ENCODE measurements at regions not wholly inside any gene's neighbourhood (a gene's known extent, or its start where the extent isn't known, plus 50 kb on each side); places are given as distances from the start of the nearest gene placed in this dataset.

DNA sequence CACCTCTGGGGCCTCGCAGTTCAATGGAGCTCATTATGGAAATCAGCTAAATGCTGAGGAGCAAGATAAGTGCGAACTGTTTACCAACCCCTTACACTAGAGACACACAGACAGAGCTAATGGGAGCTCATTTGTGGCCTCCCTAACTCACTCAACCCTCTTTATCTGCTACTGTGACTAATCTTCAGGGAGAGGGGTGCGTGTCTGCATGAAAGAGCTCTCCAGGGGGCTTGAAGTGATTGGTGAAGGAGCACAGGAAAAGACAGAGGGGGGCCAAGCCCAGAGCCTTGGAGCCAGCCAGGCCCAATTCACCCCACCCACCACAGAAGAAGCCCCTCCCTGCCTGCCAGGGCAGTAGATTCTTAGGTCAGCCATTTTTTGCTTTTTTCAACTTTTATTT is 466.8 kb upstream of the BRINP1 start:
- 61 to 76% methylated on average over 3 of the region's 3 CpGs for WGBS, 2 donors
- no peaks in the 10 kb centered on the region for H3K36me3 ChIP-seq (ENCODE audit: control insufficient read depth in 2 of 2, insufficient read depth in 2 of 2, low read length in 1 of 2)
- no peaks in the 10 kb centered on the region for H3K9me3 ChIP-seq (ENCODE audit: control insufficient read depth in 2 of 2, insufficient read depth in 1 of 2, low read depth in 1 of 2, low read length in 1 of 2)
- H3K27ac ChIP-seq (ENCODE audit: low read depth in 2 of 2, low read length in 1 of 2), result no peak overlapping the region
- no peak overlapping the region for H3K4me3 ChIP-seq (ENCODE audit: low read depth in 1 of 2, low read length in 2 of 2)
- H3K27me3 ChIP-seq (ENCODE audit: control insufficient read depth in 1 of 2, insufficient read depth in 2 of 2, low read length in 2 of 2), result no peaks in the 10 kb centered on the region
- no peaks in the 10 kb centered on the region for H3K4me1 ChIP-seq (ENCODE audit: control insufficient read depth in 2 of 2, insufficient read depth in 2 of 2, low read length in 1 of 2)

DNA sequence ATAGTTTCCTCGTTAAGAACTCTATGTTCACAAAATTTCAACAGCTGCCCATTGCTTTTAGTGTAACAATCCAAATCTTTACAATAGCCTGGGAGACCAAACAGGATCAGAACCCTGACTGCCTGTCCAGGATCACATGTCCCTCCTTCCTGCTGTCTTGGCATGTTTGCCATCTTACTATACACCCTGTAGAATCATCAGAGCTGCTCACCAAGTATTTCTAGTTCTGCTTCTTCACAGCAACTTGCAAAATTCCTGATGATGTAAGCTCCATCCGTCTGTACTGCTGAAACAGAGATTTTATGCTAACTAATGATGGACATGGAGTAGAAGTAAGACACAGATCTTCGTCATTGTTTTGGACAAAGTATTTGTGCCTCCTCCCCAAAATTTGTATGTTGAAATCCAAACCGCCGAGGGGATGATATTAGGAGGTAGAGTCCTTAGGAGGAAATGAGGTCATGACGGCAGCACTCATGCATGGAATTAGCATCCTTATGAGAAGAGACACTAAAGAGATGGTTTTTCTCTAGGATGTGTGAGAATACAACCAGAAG is 464.9 kb upstream of the BRINP1 start:
- Histone ChIP-seq H3K9me3 (ENCODE audit: control insufficient read depth in 2 of 2, insufficient read depth in 1 of 2, low read depth in 1 of 2, low read length in 1 of 2) (no peaks in the 10 kb centered on the region), H3K27me3 (ENCODE audit: control insufficient read depth in 1 of 2, insufficient read depth in 2 of 2, low read length in 2 of 2) (no peaks in the 10 kb centered on the region), H3K4me1 (ENCODE audit: control insufficient read depth in 2 of 2, insufficient read depth in 2 of 2, low read length in 1 of 2) (no peaks in the 10 kb centered on the region), H3K4me3 (ENCODE audit: low read depth in 1 of 2, low read length in 2 of 2) (no peak overlapping the region), H3K27ac (ENCODE audit: low read depth in 2 of 2, low read length in 1 of 2) (no peak overlapping the region), H3K36me3 (ENCODE audit: control insufficient read depth in 2 of 2, insufficient read depth in 2 of 2, low read length in 1 of 2) (no peaks in the 10 kb centered on the region)
- 73 to 79% methylated on average over 6 of the region's 6 CpGs for WGBS, 2 donors

DNA sequence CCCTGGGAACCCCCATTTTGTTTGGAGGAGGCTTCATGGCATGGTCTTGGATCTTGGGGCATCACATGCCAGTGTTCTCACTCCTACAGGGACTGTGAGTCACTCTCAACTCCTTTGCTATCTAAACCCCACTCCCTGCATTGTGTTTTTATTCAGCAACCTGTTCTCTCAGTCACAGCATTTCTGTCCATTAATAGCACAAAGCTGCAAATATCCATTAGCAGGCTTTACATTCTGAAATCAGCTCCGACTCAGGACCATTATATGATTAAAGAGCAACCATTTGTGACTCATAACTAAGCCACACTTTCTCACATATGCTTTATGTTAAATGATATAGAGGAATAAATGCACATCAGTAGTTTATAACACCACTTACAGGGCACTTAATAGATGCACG is 462.1 kb upstream of the BRINP1 start:
- Histone ChIP-seq H3K4me1 (ENCODE audit: control insufficient read depth in 2 of 2, insufficient read depth in 2 of 2, low read length in 1 of 2) (no peaks in the 10 kb centered on the region), H3K4me3 (ENCODE audit: low read depth in 1 of 2, low read length in 2 of 2) (no peak overlapping the region), H3K9me3 (ENCODE audit: control insufficient read depth in 2 of 2, insufficient read depth in 1 of 2, low read depth in 1 of 2, low read length in 1 of 2) (no peaks in the 10 kb centered on the region), H3K27ac (ENCODE audit: low read depth in 2 of 2, low read length in 1 of 2) (no peak overlapping the region), H3K27me3 (ENCODE audit: control insufficient read depth in 1 of 2, insufficient read depth in 2 of 2, low read length in 2 of 2) (no peaks in the 10 kb centered on the region), H3K36me3 (ENCODE audit: control insufficient read depth in 2 of 2, insufficient read depth in 2 of 2, low read length in 1 of 2) (no peaks in the 10 kb centered on the region)
- WGBS, 2 donors, result 79 to 83% methylated on average over 2 of the region's 2 CpGs

DNA sequence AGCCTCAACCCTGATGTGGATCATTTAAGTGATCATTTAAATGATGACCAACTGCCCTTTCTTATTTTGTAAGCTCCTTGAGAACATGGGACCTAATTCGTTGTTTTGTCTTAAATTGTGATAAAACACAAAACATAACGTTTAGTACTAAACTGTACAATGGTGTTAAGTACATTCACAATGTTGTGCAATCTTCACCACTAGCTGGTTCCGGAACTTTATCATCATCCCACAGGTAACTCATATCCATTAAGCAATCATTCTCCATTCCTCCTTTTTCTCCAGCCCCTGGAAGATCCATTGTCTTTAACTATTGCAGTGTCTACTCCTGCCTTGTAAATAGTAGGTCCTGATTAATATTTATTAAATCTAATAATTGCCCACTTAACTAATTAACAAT is 460.5 kb upstream of the BRINP1 start:
- Histone ChIP-seq H3K9me3 (ENCODE audit: control insufficient read depth in 2 of 2, insufficient read depth in 1 of 2, low read depth in 1 of 2, low read length in 1 of 2) (no peaks in the 10 kb centered on the region), H3K4me3 (ENCODE audit: low read depth in 1 of 2, low read length in 2 of 2) (no peak overlapping the region), H3K4me1 (ENCODE audit: control insufficient read depth in 2 of 2, insufficient read depth in 2 of 2, low read length in 1 of 2) (no peaks in the 10 kb centered on the region), H3K27me3 (ENCODE audit: control insufficient read depth in 1 of 2, insufficient read depth in 2 of 2, low read length in 2 of 2) (no peaks in the 10 kb centered on the region), H3K27ac (ENCODE audit: low read depth in 2 of 2, low read length in 1 of 2) (no peak overlapping the region), H3K36me3 (ENCODE audit: control insufficient read depth in 2 of 2, insufficient read depth in 2 of 2, low read length in 1 of 2) (no peaks in the 10 kb centered on the region)
- 79 to 84% methylated on average over 3 of the region's 3 CpGs for WGBS, 2 donors

DNA sequence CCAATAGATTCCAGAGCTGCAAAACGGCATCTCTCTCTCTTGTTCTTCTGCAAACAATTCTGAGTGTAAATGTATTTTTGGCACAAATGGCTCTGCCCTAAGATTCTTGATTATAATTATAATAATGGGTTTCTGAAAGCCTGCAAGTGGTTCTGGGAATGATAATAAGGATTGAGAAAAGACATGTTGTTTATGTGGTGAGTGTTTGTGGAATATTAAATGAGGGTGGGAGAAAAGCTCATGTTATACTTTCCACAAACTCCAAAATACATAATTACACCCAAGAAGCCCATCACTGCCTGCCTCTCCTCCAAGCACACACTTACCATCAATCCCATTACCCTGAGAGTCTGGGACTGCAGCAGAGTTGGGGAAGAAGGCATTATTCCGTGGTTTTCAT is 460.0 kb upstream of the BRINP1 start:
- H3K27ac ChIP-seq (ENCODE audit: low read depth in 2 of 2, low read length in 1 of 2), result no peak overlapping the region
- H3K36me3 ChIP-seq (ENCODE audit: control insufficient read depth in 2 of 2, insufficient read depth in 2 of 2, low read length in 1 of 2), result no peaks in the 10 kb centered on the region
- H3K27me3 ChIP-seq (ENCODE audit: control insufficient read depth in 1 of 2, insufficient read depth in 2 of 2, low read length in 2 of 2), result no peaks in the 10 kb centered on the region
- no peaks in the 10 kb centered on the region for H3K4me1 ChIP-seq (ENCODE audit: control insufficient read depth in 2 of 2, insufficient read depth in 2 of 2, low read length in 1 of 2)
- no peaks in the 10 kb centered on the region for H3K9me3 ChIP-seq (ENCODE audit: control insufficient read depth in 2 of 2, insufficient read depth in 1 of 2, low read depth in 1 of 2, low read length in 1 of 2)
- WGBS, 2 donors, result 69 to 72% methylated on average over 2 of the region's 2 CpGs
- no peak overlapping the region for H3K4me3 ChIP-seq (ENCODE audit: low read depth in 1 of 2, low read length in 2 of 2)

DNA sequence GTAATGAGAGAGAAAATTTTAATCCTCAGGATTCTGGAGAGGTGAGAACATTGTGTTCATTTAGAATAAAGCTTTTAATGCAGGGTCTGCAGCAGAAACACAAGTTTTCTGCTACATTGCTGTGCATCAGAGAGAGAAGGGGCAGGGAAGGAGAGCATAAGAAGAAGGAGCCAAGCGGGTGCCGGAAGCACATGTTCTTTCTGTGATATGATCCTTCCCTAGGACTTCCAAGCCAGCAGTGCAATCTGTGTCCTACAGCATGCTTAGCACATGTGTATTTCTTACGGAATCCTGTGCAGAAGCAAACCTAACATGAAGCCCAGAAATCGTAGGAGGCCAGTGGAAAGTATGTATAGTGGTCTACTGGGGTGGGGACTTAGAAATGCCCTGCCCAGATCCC is 458.3 kb upstream of the BRINP1 start:
- no peak overlapping the region for H3K27ac ChIP-seq (ENCODE audit: low read depth in 2 of 2, low read length in 1 of 2)
- H3K4me1 ChIP-seq (ENCODE audit: control insufficient read depth in 2 of 2, insufficient read depth in 2 of 2, low read length in 1 of 2), result no peaks in the 10 kb centered on the region
- 80 to 82% methylated on average over 4 of the region's 4 CpGs for WGBS, 2 donors
- H3K9me3 ChIP-seq (ENCODE audit: control insufficient read depth in 2 of 2, insufficient read depth in 1 of 2, low read depth in 1 of 2, low read length in 1 of 2), result no peaks in the 10 kb centered on the region
- H3K27me3 ChIP-seq (ENCODE audit: control insufficient read depth in 1 of 2, insufficient read depth in 2 of 2, low read length in 2 of 2), result no peaks in the 10 kb centered on the region
- no peaks in the 10 kb centered on the region for H3K36me3 ChIP-seq (ENCODE audit: control insufficient read depth in 2 of 2, insufficient read depth in 2 of 2, low read length in 1 of 2)
- H3K4me3 ChIP-seq (ENCODE audit: low read depth in 1 of 2, low read length in 2 of 2), result no peak overlapping the region

DNA sequence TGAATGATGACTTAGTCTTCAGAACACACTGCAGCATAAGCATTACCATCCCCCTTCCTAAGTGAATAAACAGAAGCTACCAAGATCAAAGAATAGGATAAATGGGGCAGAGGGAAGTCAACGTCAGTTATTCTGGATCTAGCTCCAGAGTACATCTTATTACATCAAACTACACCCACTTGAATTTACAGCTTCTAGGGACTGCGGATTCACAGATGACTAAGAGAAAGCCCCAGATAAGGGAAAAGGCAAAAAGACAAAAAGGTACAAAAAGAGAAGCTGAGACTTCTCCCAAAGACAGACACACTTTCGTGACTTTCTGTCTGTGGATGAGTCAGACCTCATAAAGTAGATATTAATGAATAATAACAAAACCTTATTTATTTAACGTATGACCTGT is 457.9 kb upstream of the BRINP1 start:
- 37 to 39% methylated on average over 4 of the region's 4 CpGs for WGBS, 2 donors
- no peak overlapping the region for H3K4me3 ChIP-seq (ENCODE audit: low read depth in 1 of 2, low read length in 2 of 2)
- no peaks in the 10 kb centered on the region for H3K27me3 ChIP-seq (ENCODE audit: control insufficient read depth in 1 of 2, insufficient read depth in 2 of 2, low read length in 2 of 2)
- H3K4me1 ChIP-seq (ENCODE audit: control insufficient read depth in 2 of 2, insufficient read depth in 2 of 2, low read length in 1 of 2), result no peaks in the 10 kb centered on the region
- no peaks in the 10 kb centered on the region for H3K9me3 ChIP-seq (ENCODE audit: control insufficient read depth in 2 of 2, insufficient read depth in 1 of 2, low read depth in 1 of 2, low read length in 1 of 2)
- no peaks in the 10 kb centered on the region for H3K36me3 ChIP-seq (ENCODE audit: control insufficient read depth in 2 of 2, insufficient read depth in 2 of 2, low read length in 1 of 2)
- no peak overlapping the region for H3K27ac ChIP-seq (ENCODE audit: low read depth in 2 of 2, low read length in 1 of 2)

DNA sequence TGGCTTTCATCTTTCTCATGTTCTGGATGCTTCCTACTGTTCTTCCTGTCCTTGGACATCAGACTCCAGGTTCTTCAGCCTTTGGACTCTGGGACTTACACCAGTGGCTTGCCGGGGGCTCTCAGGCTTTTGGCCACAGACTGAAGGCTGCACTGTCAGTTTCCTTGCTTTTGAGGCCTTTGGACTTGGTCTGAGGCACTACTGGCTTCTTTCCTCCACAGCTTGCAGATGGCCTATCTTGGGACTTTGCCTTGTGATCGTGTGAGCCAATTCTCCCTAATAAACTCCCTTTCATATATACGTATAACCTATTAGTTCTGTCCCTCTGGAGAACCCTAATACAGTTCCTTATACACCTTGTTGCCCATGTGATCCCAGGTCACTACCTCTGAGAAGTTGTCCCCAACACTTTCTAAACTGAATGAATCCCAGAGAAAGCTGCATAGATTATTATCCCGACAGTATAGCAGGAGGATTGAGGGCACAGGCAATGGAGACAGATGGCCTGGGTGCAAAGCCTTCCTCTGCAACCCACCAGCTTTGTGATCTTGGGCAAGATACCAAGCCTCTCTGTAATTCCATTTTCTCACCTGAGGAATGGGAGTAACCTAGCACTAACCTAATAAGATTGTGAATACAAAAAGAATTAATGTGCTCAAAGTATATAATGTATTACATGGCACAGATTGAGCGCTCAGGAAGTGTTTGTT is 449.6 kb upstream of the BRINP1 start:
- Histone ChIP-seq H3K9me3 (ENCODE audit: control insufficient read depth in 2 of 2, insufficient read depth in 1 of 2, low read depth in 1 of 2, low read length in 1 of 2) (peaks cover 0 to under 1% of the 10 kb centered on the region in 2 donors), H3K4me1 (ENCODE audit: control insufficient read depth in 2 of 2, insufficient read depth in 2 of 2, low read length in 1 of 2) (no peaks in the 10 kb centered on the region), H3K27ac (ENCODE audit: low read depth in 2 of 2, low read length in 1 of 2) (no peak overlapping the region), H3K27me3 (ENCODE audit: control insufficient read depth in 1 of 2, insufficient read depth in 2 of 2, low read length in 2 of 2) (no peaks in the 10 kb centered on the region), H3K36me3 (ENCODE audit: control insufficient read depth in 2 of 2, insufficient read depth in 2 of 2, low read length in 1 of 2) (no peaks in the 10 kb centered on the region), H3K4me3 (ENCODE audit: low read depth in 1 of 2, low read length in 2 of 2) (no peak overlapping the region)
- 78 to 82% methylated on average over 5 of the region's 5 CpGs for WGBS, 2 donors

DNA sequence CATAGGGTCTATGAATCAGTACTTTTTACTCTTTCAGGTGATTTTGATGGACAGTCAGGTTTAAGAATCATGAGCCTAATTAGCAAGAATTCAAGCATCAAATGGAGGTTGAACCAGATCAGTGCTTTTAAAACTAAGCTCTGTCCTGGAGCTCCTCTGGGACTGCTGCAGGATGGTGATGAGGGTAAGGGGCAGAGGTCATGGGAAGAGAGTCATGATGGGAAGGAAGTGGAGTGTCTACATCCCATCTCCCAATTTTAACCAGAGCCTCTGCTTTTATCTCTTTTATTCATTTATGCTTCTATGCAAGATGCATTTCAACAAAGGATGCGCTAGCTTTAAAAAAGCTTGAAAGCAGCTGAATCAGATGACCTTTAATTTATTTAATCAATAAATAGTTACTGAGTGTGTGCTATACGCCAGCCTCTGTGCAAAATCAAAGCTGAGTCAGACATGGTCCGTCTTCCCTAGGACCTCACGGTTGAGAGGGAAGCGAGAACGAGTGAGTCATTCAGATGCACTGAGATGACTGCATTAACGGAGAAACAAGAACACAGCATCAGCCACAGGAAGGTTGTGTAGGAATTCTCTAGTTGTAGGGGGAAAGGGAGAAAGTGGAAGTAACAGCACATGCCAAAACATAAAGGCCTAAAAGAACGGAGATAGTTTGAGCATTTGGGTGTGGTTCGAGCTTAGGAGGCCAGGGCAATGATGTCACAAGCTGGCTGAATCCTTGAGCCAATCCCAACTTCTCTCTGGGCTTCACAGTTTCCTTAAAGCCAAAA is 441.6 kb upstream of the BRINP1 start:
- no peaks in the 10 kb centered on the region for H3K4me1 ChIP-seq (ENCODE audit: control insufficient read depth in 2 of 2, insufficient read depth in 2 of 2, low read length in 1 of 2)
- no peak overlapping the region for H3K27ac ChIP-seq (ENCODE audit: low read depth in 2 of 2, low read length in 1 of 2)
- no peaks in the 10 kb centered on the region for H3K27me3 ChIP-seq (ENCODE audit: control insufficient read depth in 1 of 2, insufficient read depth in 2 of 2, low read length in 2 of 2)
- H3K36me3 ChIP-seq (ENCODE audit: control insufficient read depth in 2 of 2, insufficient read depth in 2 of 2, low read length in 1 of 2), result no peaks in the 10 kb centered on the region
- no peak overlapping the region for H3K4me3 ChIP-seq (ENCODE audit: low read depth in 1 of 2, low read length in 2 of 2)
- peaks cover 0 to 2% of the 10 kb centered on the region in 2 donors for H3K9me3 ChIP-seq (ENCODE audit: control insufficient read depth in 2 of 2, insufficient read depth in 1 of 2, low read depth in 1 of 2, low read length in 1 of 2)
- WGBS, 2 donors, result 63 to 64% methylated on average over 9 of the region's 9 CpGs
